Head of caudate nucleus (tissue), 42 donors: ENCODE measurements at regions not wholly inside any gene's neighbourhood (a gene's known extent, or its start where the extent isn't known, plus 50 kb on each side); places are given as distances from the start of the nearest gene placed in this dataset.
A peak's percentile ranks its signal among the peaks of the same experiment; 100 is the strongest.

Source experiments
- DNase-seq, 42 donors: peaks; one replicate each; pipeline versions ENCODE4 v3.0.0 to v3.0.0-alpha.2; 2020 to 2021; ENCODE audit warnings: mixed read lengths in 7 of 42
- intact Hi-C: fragments of 100-400 bp; cut with DNase I; formaldehyde crosslinking; loops from one replicate; pipeline ENCODE4 v1.15.0; 2022

- peak in 5 of 42 donors; percentile 3 to 41 (median 24) for DNase-seq
Measured at GRCh38 chr4:3706565-3707422, 59.4 kb upstream of the ADRA2C start.

GRCh38 chr4:3706111-3706511, 60.1 kb upstream of the ADRA2C start:
- DNase-seq, result peak in 4 of 42 donors; percentile 10 to 22 (median 16)
- intact Hi-C loops, result no loop called here

More at GRCh38 chr4:3706565-3707422, 59.4 kb upstream of the ADRA2C start:
- intact Hi-C loops, result no loop called here

DNA sequence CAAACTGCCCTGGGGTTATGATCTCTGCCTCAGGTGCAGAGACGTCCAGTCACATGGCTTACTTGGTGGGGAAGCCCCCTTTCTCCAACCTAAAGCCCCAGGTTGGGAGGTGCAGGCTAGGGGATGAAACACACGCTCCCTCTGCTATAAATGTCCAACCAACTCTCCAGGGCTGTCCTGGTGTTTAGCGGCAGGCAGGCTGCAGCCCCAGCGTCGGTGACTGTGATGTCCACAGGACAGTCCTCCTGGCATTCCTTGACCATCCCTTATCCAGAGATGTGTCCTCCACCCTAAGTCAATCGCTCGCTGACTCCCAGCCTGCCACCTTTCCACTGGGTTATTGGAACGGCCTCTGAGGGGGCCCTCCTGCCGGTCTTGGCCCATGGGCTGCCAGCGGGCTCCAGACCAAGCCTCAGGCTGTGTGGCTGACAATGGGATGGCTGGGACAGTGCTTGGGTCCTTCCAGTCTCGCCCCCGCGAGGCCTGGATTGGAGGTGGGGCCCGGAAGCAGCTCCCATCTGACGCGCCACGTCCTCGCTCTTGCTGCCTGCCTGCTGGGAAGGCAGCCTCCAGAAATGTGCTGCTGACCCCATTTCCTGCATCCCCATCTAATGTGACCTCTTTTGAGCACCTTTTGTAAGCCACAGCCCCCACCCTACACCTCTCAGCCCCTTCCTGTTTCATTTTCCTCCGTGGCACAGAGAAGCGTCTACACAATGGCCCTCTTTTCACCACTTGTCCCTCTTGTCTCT, 60.8 kb upstream of the ADRA2C start:
- peak in 5 of 42 donors; percentile 1 to 38 (median 23) for DNase-seq
- intact Hi-C loops, result no loop called here

DNA sequence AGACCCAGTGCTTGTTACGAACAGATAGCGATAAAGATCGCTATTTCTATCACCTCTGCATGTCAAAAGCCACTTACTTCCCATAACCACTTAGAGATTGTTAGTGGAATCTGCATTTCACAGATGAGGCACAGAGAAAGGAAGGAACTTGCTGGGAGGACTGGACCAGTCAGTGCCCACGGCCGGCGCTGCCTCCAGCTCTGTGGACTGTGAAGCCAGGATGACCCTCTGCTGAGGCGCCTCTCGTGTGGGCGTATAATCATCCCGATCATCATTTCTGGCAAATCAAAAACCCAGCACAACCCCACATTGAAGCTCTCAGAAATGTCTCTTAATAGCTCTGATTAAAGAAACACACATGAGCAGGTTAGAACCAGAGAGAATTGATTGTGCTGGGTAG, 61.5 kb upstream of the ADRA2C start:
- intact Hi-C loops, result no loop called here
- peak in 5 of 42 donors; percentile 3 to 42 (median 28) for DNase-seq

GRCh38 chr4:3703677-3704521, 62.3 kb upstream of the ADRA2C start:
- peak in 26 of 42 donors; percentile 24 to 78 (median 48) for DNase-seq
- intact Hi-C loops, result no loop called here

DNA sequence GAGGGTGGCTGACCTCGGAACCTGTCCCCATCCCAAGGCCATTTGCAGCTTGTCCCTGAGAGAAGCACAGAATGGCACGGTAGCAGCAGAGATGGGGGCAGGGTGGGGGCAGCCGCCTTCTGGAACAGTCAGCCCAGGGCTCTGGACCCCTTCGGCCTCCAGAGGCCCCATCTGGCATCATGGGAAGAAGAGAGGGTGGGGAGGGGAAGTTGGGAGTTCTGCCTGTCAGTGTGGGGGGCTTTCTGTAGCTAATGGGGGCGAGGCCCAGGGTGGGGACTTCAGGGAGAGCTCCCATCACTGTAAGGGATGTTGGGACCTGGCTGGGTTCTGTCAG, 62.9 kb upstream of the ADRA2C start:
- DNase-seq, result peak in 3 of 42 donors; percentile 10 to 24 (median 16)
- intact Hi-C loops, result no loop called here

GRCh38 chr4:3702561-3703221, 63.5 kb upstream of the ADRA2C start:
- intact Hi-C loops, result no loop called here
- peak in 7 of 42 donors; percentile 5 to 39 (median 14) for DNase-seq

DNA sequence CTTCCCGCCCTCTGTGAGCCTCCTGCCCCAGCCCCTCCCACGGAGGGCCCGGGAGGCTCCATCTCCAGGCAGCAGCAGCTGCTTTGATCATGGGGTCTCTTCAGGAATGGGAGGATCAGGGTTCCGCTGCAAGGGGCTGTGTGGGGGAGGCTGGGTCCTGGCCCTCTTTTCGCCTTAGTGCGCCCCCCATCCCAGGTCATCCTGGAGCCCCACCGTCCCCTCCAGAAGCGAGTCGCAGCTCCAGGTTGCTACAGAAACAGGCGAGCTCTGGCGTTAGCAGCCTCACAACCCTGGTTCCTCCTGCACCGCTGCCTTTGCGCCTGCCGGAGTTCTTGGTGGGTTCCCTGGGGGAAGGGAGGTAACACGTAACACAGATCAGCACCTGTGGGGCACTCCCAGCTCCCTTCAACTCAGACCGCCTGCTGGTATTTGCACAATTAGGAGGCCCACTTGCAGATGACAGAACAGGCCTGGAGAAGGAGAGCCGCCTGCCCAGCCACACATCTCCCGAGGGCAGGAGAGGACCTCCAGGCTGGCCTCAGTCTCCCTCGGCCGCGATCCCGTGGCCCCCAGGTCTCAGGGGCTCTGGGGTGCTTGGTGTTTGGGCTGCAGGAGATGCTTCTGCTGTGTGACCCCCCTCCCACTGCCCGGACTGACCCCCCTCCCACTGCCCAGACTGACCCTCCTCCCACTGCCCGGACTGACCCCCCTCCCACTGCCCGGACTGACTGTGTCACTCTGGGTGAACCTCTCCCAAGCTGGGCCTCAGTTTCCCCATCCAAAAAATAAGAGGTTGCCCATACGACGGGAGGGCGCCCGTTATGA, 64.2 kb upstream of the ADRA2C start:
- DNase-seq, result peak in 7 of 42 donors; percentile 3 to 40 (median 24)
- intact Hi-C loops, result no loop called here

DNA sequence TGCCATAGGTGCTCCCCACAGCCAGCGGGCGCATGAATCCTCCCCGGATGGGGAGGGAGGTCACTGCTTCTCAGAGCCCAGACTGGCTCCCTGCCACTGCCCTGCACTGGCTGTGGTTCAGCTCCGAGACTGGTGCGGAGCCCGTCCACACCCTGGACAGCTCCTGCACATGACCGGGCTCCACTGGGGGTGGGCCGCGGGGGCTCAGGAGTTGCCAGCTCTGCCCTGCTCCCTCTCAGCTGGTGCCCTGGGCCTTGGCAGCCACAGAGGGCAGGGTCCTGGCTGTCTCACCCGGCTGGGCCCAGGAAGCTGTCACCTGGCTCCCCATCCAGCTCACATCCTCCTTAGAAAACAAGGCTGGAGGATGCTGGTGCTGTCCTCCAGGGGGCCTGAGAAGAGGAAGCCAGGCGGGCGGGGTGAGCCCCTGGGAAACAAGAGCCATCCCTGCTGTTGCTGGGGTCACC, 64.9 kb upstream of the ADRA2C start:
- intact Hi-C loops, result no loop called here
- DNase-seq, result peak in 7 of 42 donors; percentile 2 to 49 (median 22)

DNA sequence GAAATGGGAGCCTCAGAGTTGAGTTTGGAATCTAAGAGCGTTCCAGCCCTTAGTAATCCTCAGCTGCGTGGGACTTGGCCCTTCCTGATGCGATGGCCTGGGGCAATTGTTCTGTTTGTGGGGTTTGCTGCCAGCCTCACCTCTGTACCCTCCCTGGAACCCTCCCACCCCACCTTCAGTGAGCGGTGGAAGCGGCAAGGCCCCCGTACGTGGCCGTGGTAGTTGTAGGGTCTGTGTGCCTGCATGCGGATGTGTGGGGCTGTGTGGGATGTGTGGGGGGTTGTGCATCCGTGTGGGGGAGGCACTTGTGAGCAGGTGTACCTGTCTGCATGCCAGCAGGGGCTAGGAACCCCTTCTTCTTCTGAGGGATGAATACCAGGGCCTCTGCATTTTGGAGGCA, 65.4 kb upstream of the ADRA2C start:
- intact Hi-C loops, result no loop called here
- peak in 4 of 42 donors; percentile 2 to 24 (median 12) for DNase-seq

GRCh38 chr4:3700223-3700622, 66.0 kb upstream of the ADRA2C start:
- DNase-seq, result peak in 4 of 42 donors; percentile 4 to 33 (median 14)
- intact Hi-C loops, result no loop called here

DNA sequence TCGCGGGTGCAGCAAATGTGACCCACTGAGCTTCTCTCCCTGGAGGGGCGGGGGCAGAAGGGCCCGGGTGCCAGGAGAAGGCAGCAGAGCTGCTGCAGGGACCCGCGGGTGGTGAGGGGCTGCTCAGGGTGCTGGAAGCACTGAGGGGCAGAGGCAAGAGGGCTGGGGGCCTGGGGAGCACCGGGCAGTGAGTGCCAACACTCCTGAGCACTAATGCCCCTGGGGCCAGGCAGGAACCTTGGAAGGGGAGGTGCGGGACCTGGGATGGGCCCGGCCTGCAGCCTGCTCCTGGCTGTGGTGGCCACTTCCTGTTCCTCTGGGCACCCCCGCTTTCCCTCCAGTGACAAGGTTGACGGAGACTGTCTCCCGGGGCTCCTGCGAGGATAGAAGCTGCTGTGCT, 66.5 kb upstream of the ADRA2C start:
- intact Hi-C loops, result no loop called here
- peak in 4 of 42 donors; percentile 11 to 29 (median 22) for DNase-seq

DNA sequence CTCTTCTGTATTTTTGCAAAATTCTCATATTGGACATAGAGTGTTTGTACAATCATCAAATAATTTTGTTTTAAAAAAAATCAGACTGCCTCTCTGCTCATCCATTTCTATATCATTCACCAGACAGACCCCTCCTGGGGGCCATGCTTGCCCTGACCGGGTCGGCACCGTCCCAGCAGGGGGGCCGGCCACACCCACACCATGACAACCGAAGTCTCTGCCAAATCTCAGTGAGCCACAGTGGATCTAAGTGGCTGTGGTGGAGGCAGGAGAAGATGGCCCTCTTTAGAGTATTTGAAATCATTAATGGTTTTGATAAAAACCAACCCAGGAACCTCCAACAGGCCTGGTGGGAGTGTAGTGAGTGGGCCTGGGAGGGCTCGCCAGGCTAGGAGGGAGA, 66.9 kb upstream of the ADRA2C start:
- peak in 3 of 42 donors; percentile 1 to 22 (median 4) for DNase-seq
- intact Hi-C loops, result no loop called here

DNA sequence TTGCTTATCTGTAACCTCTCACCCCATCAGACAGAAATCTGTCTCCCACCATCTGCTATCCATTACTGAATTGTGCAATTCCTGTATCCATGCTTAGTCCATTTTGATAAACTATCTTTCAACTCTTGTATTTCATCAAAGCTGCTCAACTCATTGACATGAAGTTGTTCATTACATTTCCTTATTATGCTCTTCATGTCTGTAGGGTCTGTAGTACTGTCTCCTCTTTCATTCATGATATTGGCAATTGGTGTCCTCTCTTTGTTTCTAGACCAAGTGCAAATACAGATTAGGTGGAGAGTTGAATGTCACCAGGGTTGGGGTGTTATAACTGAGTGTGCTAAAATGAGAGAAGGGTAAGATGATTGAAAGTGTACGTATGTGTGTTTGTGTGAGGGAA, 69.2 kb upstream of the ADRA2C start:
- no peak for DNase-seq
- intact Hi-C loops, result no loop called here

GRCh38 chr4:3690551-3691152, 75.5 kb upstream of the ADRA2C start:
- intact Hi-C loops, result no loop called here
- DNase-seq, result peak in 8 of 42 donors; percentile 2 to 39 (median 14)

DNA sequence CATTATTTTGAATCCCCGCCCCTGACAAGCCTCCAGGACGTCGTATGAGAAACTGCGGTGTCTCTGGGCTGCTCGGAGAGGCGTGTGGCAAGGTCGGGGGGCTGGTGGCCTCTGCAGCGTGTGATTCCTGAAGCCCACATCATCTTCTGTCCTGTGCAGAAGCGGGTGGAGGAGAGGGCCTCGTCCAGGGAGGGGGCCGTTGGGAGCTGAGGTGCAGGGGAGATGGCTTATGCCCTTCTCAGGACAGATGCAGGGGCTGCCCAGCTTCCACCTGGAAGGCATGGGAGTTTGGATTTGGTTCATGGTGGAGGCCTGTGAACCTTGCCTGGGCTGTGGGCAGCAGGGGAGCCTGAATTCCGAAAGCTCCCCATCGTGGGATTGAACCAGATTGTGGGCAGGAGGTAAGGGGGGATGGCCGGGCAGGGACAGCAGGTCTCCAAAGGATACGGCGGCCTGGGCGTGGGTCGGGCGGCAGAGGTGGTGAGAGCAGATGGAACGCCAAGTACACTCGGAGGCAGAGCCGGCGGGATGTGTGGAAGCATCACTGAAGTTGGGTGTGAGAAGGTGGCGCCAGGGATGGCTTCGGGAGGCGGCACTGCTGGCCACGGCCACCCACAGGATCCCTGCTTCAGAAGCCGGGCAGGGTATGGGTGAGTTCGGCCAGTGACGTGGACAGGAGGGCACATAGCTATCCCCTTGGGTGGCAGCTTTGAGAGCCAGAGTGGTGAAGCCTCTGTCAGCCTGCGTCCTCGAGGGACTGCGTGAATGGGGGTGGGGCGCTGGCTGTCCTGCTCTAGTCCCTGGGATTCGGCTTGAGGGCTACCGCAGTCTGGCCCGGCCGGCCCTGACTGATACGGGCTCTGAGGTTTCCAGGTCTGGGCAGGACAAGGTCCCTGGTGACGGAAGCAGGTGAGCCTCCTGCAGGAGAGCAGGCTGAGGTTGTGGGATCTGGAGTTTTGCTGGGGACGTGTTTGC, 76.3 kb upstream of the ADRA2C start:
- peak in 9 of 42 donors; percentile 2 to 43 (median 13) for DNase-seq

More for the DNA sequence above, 76.3 kb upstream of the ADRA2C start:
- intact Hi-C loops, result no loop called here
